HFFc6 (cell line): ENCODE measurements at regions not wholly inside any gene's neighbourhood (a gene's known extent, or its start where the extent isn't known, plus 50 kb on each side); places are given as distances from the start of the nearest gene placed in this dataset.

Experiments used
- DNase-seq: peaks from one replicate; pipeline ENCODE4 v3.0.0-alpha.2; 2018
- H3K27ac Mint-ChIP-seq: 2 replicates; pipeline ENCODE4 v1.8.0; 2020; ENCODE audit warnings: mild to moderate bottlenecking, mixed read lengths
- H3K27me3 Mint-ChIP-seq: 2 replicates; pipeline ENCODE4 v1.8.0; 2021; ENCODE audit warnings: mild to moderate bottlenecking, moderate library complexity, mixed read lengths; ENCODE audit not compliant: insufficient read depth
- H3K36me3 Mint-ChIP-seq: 2 replicates; pipeline ENCODE4 v1.8.0; 2021; ENCODE audit warnings: low read depth, mixed read lengths
- H3K4me1 Mint-ChIP-seq: 2 replicates; pipeline ENCODE4 v1.8.0; 2020; ENCODE audit warnings: low read depth, mixed read lengths
- H3K4me3 Mint-ChIP-seq: 2 replicates; pipeline ENCODE4 v1.8.0; 2020; ENCODE audit warnings: mild to moderate bottlenecking, moderate library complexity, mixed read lengths
- H3K9me3 Mint-ChIP-seq: 2 replicates; pipeline ENCODE4 v1.8.0; 2020; ENCODE audit warnings: mild to moderate bottlenecking, mixed read lengths
- TF ChIP-seq, protein P1 (sequence below): fragments of 200-600 bp; sonication (generic); IDR thresholded peaks from 2 replicates; pipeline ENCODE4 v1.5.0; 2021; ENCODE audit warnings: antibody characterized with exemption, mild to moderate bottlenecking

DNA sequence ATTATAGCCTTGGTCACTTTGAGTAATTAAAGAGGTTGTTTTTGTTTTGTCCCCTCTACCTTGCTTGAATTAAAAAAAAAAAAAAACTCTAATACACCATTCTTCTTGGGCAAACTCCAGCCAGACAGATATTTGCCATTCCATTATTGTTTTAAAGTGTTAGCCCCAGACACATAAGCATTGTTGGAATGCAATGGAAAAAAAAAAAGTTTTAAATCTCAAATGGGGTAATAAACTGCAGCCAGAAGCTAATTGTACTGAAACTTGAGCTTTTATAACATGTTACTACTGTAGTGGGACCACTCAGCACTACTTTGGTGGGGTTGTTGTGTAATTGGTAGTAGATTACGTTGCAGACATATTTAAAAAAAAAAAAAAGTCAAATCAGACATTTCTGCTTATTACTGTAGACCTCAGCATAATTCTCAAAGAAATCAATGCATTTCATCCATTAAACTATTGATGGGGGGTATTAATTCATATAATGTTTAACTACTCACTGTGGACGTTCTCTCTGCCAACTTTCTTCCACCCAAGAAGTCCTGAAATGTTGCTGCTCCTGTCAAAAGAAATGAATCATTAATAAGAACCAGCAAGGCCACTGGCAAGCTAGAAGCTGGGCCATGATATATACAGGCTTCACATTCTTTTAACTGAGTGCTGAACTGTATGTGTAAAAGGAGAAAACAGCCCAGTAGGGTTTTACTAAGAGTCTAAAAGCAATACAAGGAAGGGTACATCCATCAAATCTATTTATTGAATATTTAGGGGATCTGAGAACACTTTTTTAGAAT lies 626.6 kb upstream of the SOX9 start:
- H3K9me3 Mint-ChIP-seq = no peaks in the 10 kb centered on the region
- no peaks in the 10 kb centered on the region for H3K36me3 Mint-ChIP-seq
- no peak overlapping the region for H3K27ac Mint-ChIP-seq
- H3K4me3 Mint-ChIP-seq = peak overlapping the region; percentile 1; the same call in 1 of the 2 replicates
- no peaks in the 10 kb centered on the region for H3K27me3 Mint-ChIP-seq
- DNase-seq = peak; percentile 19
- H3K4me1 Mint-ChIP-seq = peaks cover 28% of the 10 kb centered on the region
- TF ChIP-seq, protein P1, sequence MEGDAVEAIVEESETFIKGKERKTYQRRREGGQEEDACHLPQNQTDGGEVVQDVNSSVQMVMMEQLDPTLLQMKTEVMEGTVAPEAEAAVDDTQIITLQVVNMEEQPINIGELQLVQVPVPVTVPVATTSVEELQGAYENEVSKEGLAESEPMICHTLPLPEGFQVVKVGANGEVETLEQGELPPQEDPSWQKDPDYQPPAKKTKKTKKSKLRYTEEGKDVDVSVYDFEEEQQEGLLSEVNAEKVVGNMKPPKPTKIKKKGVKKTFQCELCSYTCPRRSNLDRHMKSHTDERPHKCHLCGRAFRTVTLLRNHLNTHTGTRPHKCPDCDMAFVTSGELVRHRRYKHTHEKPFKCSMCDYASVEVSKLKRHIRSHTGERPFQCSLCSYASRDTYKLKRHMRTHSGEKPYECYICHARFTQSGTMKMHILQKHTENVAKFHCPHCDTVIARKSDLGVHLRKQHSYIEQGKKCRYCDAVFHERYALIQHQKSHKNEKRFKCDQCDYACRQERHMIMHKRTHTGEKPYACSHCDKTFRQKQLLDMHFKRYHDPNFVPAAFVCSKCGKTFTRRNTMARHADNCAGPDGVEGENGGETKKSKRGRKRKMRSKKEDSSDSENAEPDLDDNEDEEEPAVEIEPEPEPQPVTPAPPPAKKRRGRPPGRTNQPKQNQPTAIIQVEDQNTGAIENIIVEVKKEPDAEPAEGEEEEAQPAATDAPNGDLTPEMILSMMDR = no peak

GRCh38 chr17:71495420-71495819 lies 625.4 kb upstream of the SOX9 start:
- H3K9me3 Mint-ChIP-seq = no peaks in the 10 kb centered on the region
- no peaks in the 10 kb centered on the region for H3K36me3 Mint-ChIP-seq
- H3K4me1 Mint-ChIP-seq = peaks cover 30% of the 10 kb centered on the region
- no peak overlapping the region for H3K4me3 Mint-ChIP-seq
- DNase-seq = no peak
- TF ChIP-seq, protein P1 = no peak
- no peak overlapping the region for H3K27ac Mint-ChIP-seq
- H3K27me3 Mint-ChIP-seq = no peaks in the 10 kb centered on the region

GRCh38 chr17:71496552-71496951 lies 624.3 kb upstream of the SOX9 start:
- no peaks in the 10 kb centered on the region for H3K36me3 Mint-ChIP-seq
- H3K4me1 Mint-ChIP-seq = peaks cover 41% of the 10 kb centered on the region
- H3K4me3 Mint-ChIP-seq = no peak overlapping the region
- H3K9me3 Mint-ChIP-seq = no peaks in the 10 kb centered on the region
- no peak overlapping the region for H3K27ac Mint-ChIP-seq
- peak; percentile 84 for DNase-seq
- TF ChIP-seq, protein P1 = no peak
- H3K27me3 Mint-ChIP-seq = no peaks in the 10 kb centered on the region

- no peaks in the 10 kb centered on the region for H3K27me3 Mint-ChIP-seq
- H3K4me3 Mint-ChIP-seq = peak overlapping the region; percentile 13; the same call in 1 of the 2 replicates
- peaks cover 57% of the 10 kb centered on the region for H3K4me1 Mint-ChIP-seq
- H3K36me3 Mint-ChIP-seq = no peaks in the 10 kb centered on the region
- no peak overlapping the region; the same call in 1 of the 2 replicates for H3K27ac Mint-ChIP-seq
- DNase-seq = peak; percentile 52
- TF ChIP-seq, protein P1 = no peak
- H3K9me3 Mint-ChIP-seq = no peaks in the 10 kb centered on the region
These were observed 619.9 kb upstream of the SOX9 start for GRCh38 chr17:71500761-71501555.

GRCh38 chr17:71501711-71502110 lies 619.1 kb upstream of the SOX9 start:
- TF ChIP-seq, protein P1 = no peak
- Mint-ChIP-seq H3K36me3 (no peaks in the 10 kb centered on the region), H3K27ac (peak overlapping the region; percentile 10; the same call in 1 of the 2 replicates), H3K4me3 (no peak overlapping the region), H3K27me3 (no peaks in the 10 kb centered on the region), H3K9me3 (no peaks in the 10 kb centered on the region), H3K4me1 (peaks cover 63% of the 10 kb centered on the region)
- no peak for DNase-seq
